Endothelial cell of umbilical vein (primary cell): ENCODE measurements at regions not wholly inside any gene's neighbourhood (a gene's known extent, or its start where the extent isn't known, plus 50 kb on each side); places are given as distances from the start of the nearest gene placed in this dataset.

Source experiments
- BruUV-seq: library from RNA; stranded (reverse); fragments of 400-500 nt; replicated peaks from 2 replicates; lab custom pipeline; 2021; lab: Mats Ljungman, UMichigan
- CTCF ChIA-PET: fragments of 300-600, 350-600 bp; sonication (Branson Sonifier 250); formaldehyde crosslinking; loops from one replicate; lab custom pipeline; 2021; ENCODE audit warnings: antibody characterized with exemption, inconsistent platforms; lab: Charles Lee
- POLR2A ChIA-PET: fragments of 300-600, 350-600 bp; sonication (Branson Sonifier 250); formaldehyde crosslinking; loops from one replicate; lab custom pipeline; 2021; ENCODE audit warnings: antibody characterized with exemption, inconsistent platforms; lab: Charles Lee
- DNase-seq: peaks from one replicate; pipeline ENCODE4 v3.0.0-alpha.2; 2011; ENCODE audit warnings: low read depth, low spot score
- FAIRE-seq: peaks from 2 replicates; lab custom pipeline; 2011; peaks lifted over from hg19 to GRCh38; lab: Jason Lieb, UNC
- H2AFZ ChIP-seq: 2 replicates; pipeline ENCODE4 v1.6.0; 2012; ENCODE audit warnings: low read depth, low read length, control low read depth, inconsistent platforms
- H3K27ac ChIP-seq: 2 replicates; pipeline ENCODE4 v1.5.1; 2011; ENCODE audit warnings: low read depth, mild to moderate bottlenecking, control low read depth, low read length, moderate library complexity; ENCODE audit not compliant: insufficient read depth
- H3K27me3 ChIP-seq, 2 experiments: 2 replicates each; pipeline versions ENCODE4 v1.6.0 to v1.6.1; 2011; ENCODE audit warnings: low read length in 2 of 2, mixed read lengths in 1 of 2; ENCODE audit not compliant: control insufficient read depth in 2 of 2, insufficient read depth in 2 of 2
- H3K36me3 ChIP-seq, 2 experiments: 2 replicates in 1 of 2; 3 replicates in 1 of 2; pipeline ENCODE4 v1.5.1; 2011; ENCODE audit warnings: low read length in 2 of 2, mild to moderate bottlenecking in 1 of 2, moderate library complexity in 1 of 2; ENCODE audit not compliant: control insufficient read depth in 2 of 2, insufficient read depth in 2 of 2; ENCODE audit errors: extremely low read depth in 1 of 2
- H3K4me1 ChIP-seq: 3 replicates; pipeline ENCODE4 v1.5.1; 2011; ENCODE audit warnings: mild to moderate bottlenecking, low read length; ENCODE audit not compliant: control insufficient read depth, insufficient read depth; ENCODE audit errors: extremely low read depth
- H3K4me2 ChIP-seq: 2 replicates; pipeline ENCODE4 v1.6.1; 2011; ENCODE audit warnings: low read length, control low read depth, mixed read lengths; ENCODE audit not compliant: insufficient read depth
- H3K4me3 ChIP-seq, 3 experiments: fragments of 200-600 bp in 1 of 3; sonication (generic), shearing (Covaris generic) in 1 of 3; replicated peaks in 1 of 3; 2 replicates each; pipeline ENCODE4 v1.5.1; 2011 to 2016; ENCODE audit warnings: control low read depth in 3 of 3, low read length in 3 of 3, mild to moderate bottlenecking in 2 of 3, inconsistent platforms in 1 of 3, low read depth in 1 of 3, moderate library complexity in 1 of 3; ENCODE audit not compliant: insufficient read depth in 1 of 3
- H3K79me2 ChIP-seq: 2 replicates; pipeline ENCODE4 v1.6.0; 2012; ENCODE audit warnings: low read length, inconsistent platforms; ENCODE audit not compliant: control insufficient read depth, insufficient read depth
- H3K9ac ChIP-seq: replicated peaks from 2 replicates; pipeline ENCODE3; 2011; ENCODE audit warnings: low read length, control low read depth; ENCODE audit not compliant: insufficient read depth; ENCODE audit errors: extremely low read depth
- H3K9me1 ChIP-seq: replicated peaks from 3 replicates; pipeline ENCODE4 v1.6.0; 2011; ENCODE audit warnings: mild to moderate bottlenecking, low read length; ENCODE audit not compliant: control insufficient read depth, insufficient read depth; ENCODE audit errors: extremely low read depth
- H3K9me3 ChIP-seq: replicated peaks from 2 replicates; pipeline ENCODE4 v1.5.1; 2012; ENCODE audit warnings: low read length, inconsistent platforms; ENCODE audit not compliant: control insufficient read depth, insufficient read depth
- H4K20me1 ChIP-seq: replicated peaks from 2 replicates; pipeline ENCODE3; 2011; ENCODE audit warnings: mild to moderate bottlenecking, low read length; ENCODE audit not compliant: control insufficient read depth, insufficient read depth; ENCODE audit errors: extremely low read depth
- EZH2 ChIP-seq: IDR thresholded peaks from 2 replicates; pipeline ENCODE4 v1.6.1; 2012; ENCODE audit warnings: borderline replicate concordance, low read depth, mild to moderate bottlenecking, moderate library complexity, low read length, inconsistent platforms; ENCODE audit not compliant: severe bottlenecking
- FOS ChIP-seq: IDR thresholded peaks from 2 replicates; pipeline ENCODE4 v1.6.1; 2011; ENCODE audit warnings: mild to moderate bottlenecking, low read length, moderate library complexity, borderline replicate concordance; ENCODE audit not compliant: insufficient read depth
- GATA2 ChIP-seq: IDR thresholded peaks from 2 replicates; pipeline ENCODE4 v1.7.0; 2011; ENCODE audit warnings: low read depth, mild to moderate bottlenecking, moderate library complexity, mixed read lengths, low read length; ENCODE audit not compliant: insufficient read length, insufficient read depth
- JUN ChIP-seq: IDR thresholded peaks from 2 replicates; pipeline ENCODE4 v1.6.1; 2011; ENCODE audit warnings: borderline replicate concordance, low read depth; ENCODE audit not compliant: insufficient read length, insufficient read depth
- MAX ChIP-seq: IDR thresholded peaks from 2 replicates; pipeline ENCODE4 v1.6.1; 2011; ENCODE audit not compliant: insufficient read depth, insufficient read length
- MYC ChIP-seq: IDR thresholded peaks from one replicate; pipeline ENCODE4 v1.6.1; 2011; ENCODE audit warnings: mild to moderate bottlenecking, low read depth, low read length
- POLR2A ChIP-seq: IDR thresholded peaks from 2 replicates; pipeline ENCODE4 v1.6.1; 2012; ENCODE audit warnings: low read depth, mild to moderate bottlenecking, control low read depth, low read length
- POLR2AphosphoS5 ChIP-seq: IDR thresholded peaks from 2 replicates; pipeline ENCODE4 v1.6.1; 2012; ENCODE audit warnings: low read depth, mild to moderate bottlenecking, control low read depth, low read length, moderate library complexity; ENCODE audit not compliant: insufficient read depth
- dilution Hi-C: fragments of 300-500 bp; cut with MboI; formaldehyde crosslinking; loops from one replicate; pipeline ENCODE4 v1.15.0; 2019; ENCODE audit warnings: low sequenced_read_pairs; ENCODE audit not compliant: extremely low pct_ligation_motif_present
- intact Hi-C: fragments of 100-400 bp; cut with micrococcal nuclease; formaldehyde crosslinking; loops from one replicate; pipeline ENCODE4 v1.10.0; 2022
- TF ChIP-seq, protein P1 (sequence below), 2 donors: IDR thresholded peaks; 1 replicate in 1 of 2; 2 replicates in 1 of 2; pipeline ENCODE4 v1.5.1; 2011; ENCODE audit warnings: low read length in 2 of 2, mild to moderate bottlenecking in 2 of 2, moderate library complexity in 2 of 2, control low read depth in 1 of 2, inconsistent platforms in 1 of 2, low read depth in 1 of 2; ENCODE audit not compliant: insufficient read depth in 1 of 2; ENCODE audit errors: extremely low read depth in 1 of 2

DNA sequence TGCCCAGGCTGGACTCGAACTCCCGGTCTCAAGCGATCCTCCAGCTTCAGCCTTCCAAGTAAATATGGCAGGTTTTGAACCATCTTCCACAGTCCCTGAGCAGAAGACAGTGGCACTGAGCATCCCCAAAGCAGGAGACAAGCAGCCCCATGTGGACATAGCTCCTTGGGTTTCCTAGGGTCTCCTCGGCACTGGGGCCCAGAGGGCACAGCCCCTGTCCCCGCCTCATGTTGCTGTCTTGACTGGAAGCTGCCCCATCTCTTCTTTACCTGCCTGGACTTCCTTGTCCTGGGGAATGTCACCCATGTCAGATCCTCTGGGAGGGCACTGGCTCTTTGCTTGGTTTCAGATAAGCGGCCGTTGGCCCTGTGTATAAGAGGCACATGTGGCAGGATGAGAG lies 263.7 kb upstream of the RAB4A start:
- Histone ChIP-seq H3K4me2 (no peak overlapping the region), H3K9me1 (no peaks in the 10 kb centered on the region), H4K20me1 (no peaks in the 10 kb centered on the region), H3K79me2 (no peaks in the 10 kb centered on the region), H3K4me1 (no peaks in the 10 kb centered on the region), H3K4me3 (no peak overlapping the region), H2AFZ (no peak overlapping the region), H3K9ac (no peak overlapping the region), H3K9me3 (no peaks in the 10 kb centered on the region), H3K27me3 (no peaks in the 10 kb centered on the region), H3K36me3 (no peaks in the 10 kb centered on the region), H3K27ac (no peak overlapping the region)
- DNase-seq = no peak
- BruUV-seq = no TSS peak
- intact Hi-C loops = no loop called here
- POLR2A ChIA-PET = no interaction called here
- no peak for FAIRE-seq
- TF ChIP-seq GATA2 = no peak
- no peak for TF ChIP-seq MAX
- no peak for TF ChIP-seq POLR2A
- no peak for TF ChIP-seq EZH2
- TF ChIP-seq JUN = no peak
- TF ChIP-seq, protein P1, sequence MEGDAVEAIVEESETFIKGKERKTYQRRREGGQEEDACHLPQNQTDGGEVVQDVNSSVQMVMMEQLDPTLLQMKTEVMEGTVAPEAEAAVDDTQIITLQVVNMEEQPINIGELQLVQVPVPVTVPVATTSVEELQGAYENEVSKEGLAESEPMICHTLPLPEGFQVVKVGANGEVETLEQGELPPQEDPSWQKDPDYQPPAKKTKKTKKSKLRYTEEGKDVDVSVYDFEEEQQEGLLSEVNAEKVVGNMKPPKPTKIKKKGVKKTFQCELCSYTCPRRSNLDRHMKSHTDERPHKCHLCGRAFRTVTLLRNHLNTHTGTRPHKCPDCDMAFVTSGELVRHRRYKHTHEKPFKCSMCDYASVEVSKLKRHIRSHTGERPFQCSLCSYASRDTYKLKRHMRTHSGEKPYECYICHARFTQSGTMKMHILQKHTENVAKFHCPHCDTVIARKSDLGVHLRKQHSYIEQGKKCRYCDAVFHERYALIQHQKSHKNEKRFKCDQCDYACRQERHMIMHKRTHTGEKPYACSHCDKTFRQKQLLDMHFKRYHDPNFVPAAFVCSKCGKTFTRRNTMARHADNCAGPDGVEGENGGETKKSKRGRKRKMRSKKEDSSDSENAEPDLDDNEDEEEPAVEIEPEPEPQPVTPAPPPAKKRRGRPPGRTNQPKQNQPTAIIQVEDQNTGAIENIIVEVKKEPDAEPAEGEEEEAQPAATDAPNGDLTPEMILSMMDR (IDR thresholded peaks at IDR 0.05; ENCODE audit: extremely low read depth in 1 of 2, insufficient read depth in 1 of 2, low read depth in 1 of 2, low read length in 2 of 2) = no peak
- TF ChIP-seq POLR2AphosphoS5 = no peak
- TF ChIP-seq MYC = no peak
- no peak for TF ChIP-seq FOS
- dilution Hi-C loops = no loop called here
- CTCF ChIA-PET = no interaction called here
